Endodermal cell (in vitro differentiated cells): ENCODE measurements at regions not wholly inside any gene's neighbourhood (a gene's known extent, or its start where the extent isn't known, plus 50 kb on each side); places are given as distances from the start of the nearest gene placed in this dataset.

Source experiments
- DNase-seq: peaks from one replicate; pipeline ENCODE4 v3.0.0-alpha.2; 2017
- H3K27ac ChIP-seq: 2 replicates; pipeline ENCODE4 v1.5.1; 2013; ENCODE audit warnings: mild to moderate bottlenecking, low read depth, low read length, moderate library complexity
- H3K27me3 ChIP-seq: 2 replicates; pipeline ENCODE4 v1.6.1; 2013; ENCODE audit warnings: mild to moderate bottlenecking, low read length, moderate library complexity; ENCODE audit not compliant: insufficient read depth, control insufficient read depth, poor library complexity, severe bottlenecking
- H3K36me3 ChIP-seq: 2 replicates; pipeline ENCODE4 v1.7.0; 2013; ENCODE audit warnings: mild to moderate bottlenecking, low read length, moderate library complexity; ENCODE audit not compliant: control insufficient read depth, insufficient read depth
- H3K4me1 ChIP-seq: one replicate; pipeline ENCODE4 v1.7.0; 2013; ENCODE audit warnings: low read length; ENCODE audit not compliant: control insufficient read depth, insufficient read depth
- H3K4me3 ChIP-seq: 2 replicates; pipeline ENCODE4 v1.5.1; 2013; ENCODE audit warnings: mild to moderate bottlenecking, low read length, moderate library complexity
- H3K9ac ChIP-seq: 2 replicates; pipeline ENCODE4 v1.6.1; 2013; ENCODE audit warnings: mild to moderate bottlenecking, low read length, moderate library complexity; ENCODE audit not compliant: poor library complexity, severe bottlenecking; ENCODE audit errors: extremely low read depth
- H3K9me3 ChIP-seq: 2 replicates; pipeline ENCODE4 v1.6.1; 2013; ENCODE audit warnings: mild to moderate bottlenecking, low read length, moderate library complexity; ENCODE audit not compliant: control insufficient read depth
- H3K27ac Mint-ChIP-seq: 2 replicates; pipeline ENCODE4 v1.8.0; 2020; ENCODE audit warnings: mixed read lengths
- H3K27me3 Mint-ChIP-seq: 2 replicates; pipeline ENCODE4 v1.8.0; 2021; ENCODE audit warnings: mild to moderate bottlenecking, mixed read lengths; ENCODE audit not compliant: insufficient read depth
- H3K36me3 Mint-ChIP-seq: 2 replicates; pipeline ENCODE4 v1.8.0; 2020; ENCODE audit warnings: low read depth, mixed read lengths
- H3K4me1 Mint-ChIP-seq: 2 replicates; pipeline ENCODE4 v1.8.0; 2020; ENCODE audit warnings: mixed read lengths
- H3K4me3 Mint-ChIP-seq: 2 replicates; pipeline ENCODE4 v1.8.0; 2020; ENCODE audit warnings: mild to moderate bottlenecking, moderate library complexity, mixed read lengths
- H3K9me3 Mint-ChIP-seq: 2 replicates; pipeline ENCODE4 v1.8.0; 2020; ENCODE audit warnings: mild to moderate bottlenecking, mixed read lengths
- CTCF ChIP-seq: fragments of 200-600 bp; sonication (generic); conservative IDR thresholded peaks from 2 replicates; pipeline ENCODE4 v1.5.0; 2021; ENCODE audit warnings: antibody characterized with exemption, mild to moderate bottlenecking
- WGBS, 2 experiments: methylation state at CpG; one replicate each; pipeline versions ENCODE4 v1.1.5 to v1.1.7; 2013; ENCODE audit warnings: missing lambda C conversion rate in 2 of 2, mixed read lengths in 1 of 2; ENCODE audit not compliant: insufficient coverage in 1 of 2, insufficient read length in 1 of 2; 5-methylcytosine and 5-hydroxymethylcytosine counted together

- Histone ChIP-seq H3K4me3 (no peak overlapping the region), H3K27me3 (no peaks in the 10 kb centered on the region), H3K4me1 (no peaks in the 10 kb centered on the region), H3K36me3 (no peaks in the 10 kb centered on the region), H3K9me3 (no peaks in the 10 kb centered on the region), H3K9ac (no peak overlapping the region), H3K27ac (no peak overlapping the region)
- H3K27me3 Mint-ChIP-seq: peaks cover 11% of the 10 kb centered on the region
- H3K36me3 Mint-ChIP-seq: no peaks in the 10 kb centered on the region
- no peak for DNase-seq
- H3K27ac Mint-ChIP-seq: no peak overlapping the region
- H3K9me3 Mint-ChIP-seq: peaks cover 4% of the 10 kb centered on the region
- TF ChIP-seq CTCF: no peak
- no peak overlapping the region for H3K4me3 Mint-ChIP-seq
- 94 to 100% methylated on average over 4 to 7 of the region's 7 CpGs for WGBS, 2 experiments
- H3K4me1 Mint-ChIP-seq: no peaks in the 10 kb centered on the region
Measured at GRCh38 chr10:36003688-36004087, 361.6 kb upstream of the FZD8 start.

- Mint-ChIP-seq H3K9me3 (peaks cover 4% of the 10 kb centered on the region), H3K4me1 (no peaks in the 10 kb centered on the region), H3K27ac (no peak overlapping the region), H3K36me3 (no peaks in the 10 kb centered on the region), H3K4me3 (no peak overlapping the region), H3K27me3 (peaks cover 11% of the 10 kb centered on the region)
- no peak overlapping the region for H3K9ac ChIP-seq
- no peak for DNase-seq
- no peaks in the 10 kb centered on the region for H3K9me3 ChIP-seq
- H3K4me1 ChIP-seq: no peaks in the 10 kb centered on the region
- H3K27ac ChIP-seq: no peak overlapping the region
- TF ChIP-seq CTCF: no peak
- no peaks in the 10 kb centered on the region for H3K36me3 ChIP-seq
- no peaks in the 10 kb centered on the region for H3K27me3 ChIP-seq
- no peak overlapping the region for H3K4me3 ChIP-seq
- WGBS, 2 experiments: 88 to 92% methylated on average over 2 to 12 of the region's 12 CpGs
Measured at GRCh38 chr10:36003031-36003600, 361.0 kb upstream of the FZD8 start.

GRCh38 chr10:36002445-36002844, 360.3 kb upstream of the FZD8 start:
- Mint-ChIP-seq H3K4me1 (no peaks in the 10 kb centered on the region), H3K36me3 (no peaks in the 10 kb centered on the region), H3K27ac (no peak overlapping the region), H3K27me3 (peaks cover 11% of the 10 kb centered on the region), H3K9me3 (peaks cover 4% of the 10 kb centered on the region), H3K4me3 (no peak overlapping the region)
- DNase-seq: no peak
- Histone ChIP-seq H3K4me3 (no peak overlapping the region), H3K9ac (no peak overlapping the region), H3K9me3 (no peaks in the 10 kb centered on the region), H3K27ac (no peak overlapping the region), H3K4me1 (no peaks in the 10 kb centered on the region), H3K36me3 (no peaks in the 10 kb centered on the region), H3K27me3 (no peaks in the 10 kb centered on the region)
- TF ChIP-seq CTCF: no peak
- 96 to 100% methylated on average over 2 to 5 of the region's 5 CpGs for WGBS, 2 experiments
